Keratinocyte (primary cell): ENCODE measurements at regions not wholly inside any gene's neighbourhood (a gene's known extent, or its start where the extent isn't known, plus 50 kb on each side); places are given as distances from the start of the nearest gene placed in this dataset.

ENCODE experiments used
- DNase-seq: peaks from one replicate; pipeline ENCODE4 v3.0.0-alpha.2; 2011; ENCODE audit warnings: low read depth, missing footprints, low spot score
- FAIRE-seq: peaks from 2 replicates; lab custom pipeline; 2011; peaks lifted over from hg19 to GRCh38; lab: Jason Lieb, UNC
- H2AFZ ChIP-seq: 2 replicates; pipeline ENCODE4 v1.6.0; 2012; ENCODE audit warnings: low read length, control low read depth, inconsistent platforms; ENCODE audit not compliant: control insufficient read depth
- H3K27ac ChIP-seq: 2 replicates; pipeline ENCODE4 v1.5.1; 2011; ENCODE audit warnings: low read length; ENCODE audit not compliant: control insufficient read depth, insufficient read depth
- H3K27me3 ChIP-seq: 3 replicates; pipeline ENCODE4 v1.6.0; 2011; ENCODE audit warnings: low read length; ENCODE audit not compliant: control insufficient read depth, insufficient read depth; ENCODE audit errors: extremely low read depth
- H3K36me3 ChIP-seq, 2 experiments: 2 replicates in 1 of 2; 3 replicates in 1 of 2; pipeline ENCODE4 v1.5.1; 2011; ENCODE audit warnings: low read length in 2 of 2, mild to moderate bottlenecking in 1 of 2; ENCODE audit not compliant: control insufficient read depth in 2 of 2, insufficient read depth in 2 of 2; ENCODE audit errors: extremely low read depth in 1 of 2
- H3K4me1 ChIP-seq: 3 replicates; pipeline ENCODE4 v1.5.1; 2011; ENCODE audit warnings: low read length; ENCODE audit not compliant: control insufficient read depth, insufficient read depth; ENCODE audit errors: extremely low read depth
- H3K4me2 ChIP-seq: 3 replicates; pipeline ENCODE4 v1.6.0; 2011; ENCODE audit warnings: low read depth, low read length; ENCODE audit not compliant: control insufficient read depth, insufficient read depth; ENCODE audit errors: extremely low read depth
- H3K4me3 ChIP-seq, 3 experiments: fragments of 200-600 bp in 1 of 3; sonication (generic) in 1 of 3; 2 replicates in 2 of 3; 3 replicates in 1 of 3; pipeline ENCODE4 v1.5.1; 2011 to 2016; ENCODE audit warnings: low read length in 3 of 3, mild to moderate bottlenecking in 3 of 3, control low read depth in 2 of 3, inconsistent platforms in 1 of 3, low read depth in 1 of 3, mixed read lengths in 1 of 3, mixed run types in 1 of 3, moderate library complexity in 1 of 3; ENCODE audit not compliant: control insufficient read depth in 2 of 3, insufficient read depth in 2 of 3; ENCODE audit errors: extremely low read depth in 1 of 3
- H3K79me2 ChIP-seq: 2 replicates; pipeline ENCODE4 v1.6.0; 2012; ENCODE audit warnings: low read length; ENCODE audit not compliant: control insufficient read depth, insufficient read depth
- H3K9ac ChIP-seq: 3 replicates; pipeline ENCODE4 v1.6.0; 2011; ENCODE audit warnings: low read length; ENCODE audit not compliant: control insufficient read depth, insufficient read depth; ENCODE audit errors: extremely low read depth
- H3K9me1 ChIP-seq: 3 replicates; pipeline ENCODE4 v1.6.0; 2011; ENCODE audit warnings: low read length; ENCODE audit not compliant: control insufficient read depth, insufficient read depth; ENCODE audit errors: extremely low read depth
- H3K9me3 ChIP-seq: 2 replicates; pipeline ENCODE4 v1.5.1; 2012; ENCODE audit warnings: low read depth, low read length; ENCODE audit not compliant: control insufficient read depth
- H4K20me1 ChIP-seq: 3 replicates; pipeline ENCODE4 v1.6.0; 2011; ENCODE audit warnings: low read length; ENCODE audit not compliant: control insufficient read depth, insufficient read depth; ENCODE audit errors: extremely low read depth
- CTCF ChIP-seq, 3 experiments: IDR thresholded peaks in 1 of 3; conservative IDR thresholded peaks in 1 of 3; optimal IDR thresholded peaks in 1 of 3; 2 replicates in 2 of 3; 3 replicates in 1 of 3; pipeline versions ENCODE3 to v1.5.1; 2011; ENCODE audit warnings: low read length in 3 of 3, mild to moderate bottlenecking in 3 of 3, moderate library complexity in 2 of 3, control low read depth in 1 of 3, inconsistent platforms in 1 of 3; ENCODE audit not compliant: insufficient read depth in 2 of 3; ENCODE audit errors: extremely low read depth in 1 of 3
- EZH2 ChIP-seq: IDR thresholded peaks from one replicate; pipeline ENCODE4 v1.6.1; 2012; ENCODE audit warnings: inconsistent platforms, mild to moderate bottlenecking, low read length, moderate library complexity
- dilution Hi-C: fragments of 300-500 bp; cut with MboI; formaldehyde crosslinking; loops from one replicate; pipeline ENCODE4 v1.7.0; 2020; ENCODE audit warnings: low sequenced_read_pairs; ENCODE audit not compliant: extremely low pct_ligation_motif_present

- Histone ChIP-seq H4K20me1 (no peaks in the 10 kb centered on the region), H3K36me3 (no peaks in the 10 kb centered on the region), H3K27me3 (peaks cover 12% of the 10 kb centered on the region), H2AFZ (no peak overlapping the region), H3K9me3 (no peaks in the 10 kb centered on the region), H3K79me2 (no peaks in the 10 kb centered on the region), H3K27ac (no peak overlapping the region), H3K4me1 (peaks cover 4% of the 10 kb centered on the region), H3K4me2 (no peak overlapping the region), H3K9me1 (no peaks in the 10 kb centered on the region), H3K9ac (no peak overlapping the region), H3K4me3 (no peak overlapping the region)
- FAIRE-seq (no peak), DNase-seq (no peak)
- TF ChIP-seq CTCF (optimal IDR thresholded peaks at IDR 0.05 in 1 of 3, IDR thresholded peaks at IDR 0.05 in 1 of 3, conservative IDR thresholded peaks at IDR 0.05 in 1 of 3; ENCODE audit: extremely low read depth in 1 of 3, insufficient read depth in 2 of 3, low read length in 3 of 3) (no peak), EZH2 (no peak)
- dilution Hi-C loops: no loop called here
Observed at GRCh38 chr7:63117-63480, 129.3 kb upstream of the FAM20C start.

GRCh38 chr7:63521-64021 lies 128.8 kb upstream of the FAM20C start:
- H3K36me3 ChIP-seq: no peaks in the 10 kb centered on the region
- no peaks in the 10 kb centered on the region for H3K79me2 ChIP-seq
- no peak overlapping the region for H3K4me3 ChIP-seq
- peaks cover 12% of the 10 kb centered on the region for H3K27me3 ChIP-seq
- no peak overlapping the region for H3K9ac ChIP-seq
- H3K4me2 ChIP-seq: no peak overlapping the region
- no peaks in the 10 kb centered on the region for H4K20me1 ChIP-seq
- DNase-seq: no peak
- H3K4me1 ChIP-seq: peaks cover 6% of the 10 kb centered on the region
- dilution Hi-C loops: no loop called here
- TF ChIP-seq CTCF (optimal IDR thresholded peaks at IDR 0.05 in 1 of 3, IDR thresholded peaks at IDR 0.05 in 1 of 3, conservative IDR thresholded peaks at IDR 0.05 in 1 of 3; ENCODE audit: extremely low read depth in 1 of 3, insufficient read depth in 2 of 3, low read length in 3 of 3) (no peak), EZH2 (no peak)
- no peak for FAIRE-seq
- no peak overlapping the region for H3K27ac ChIP-seq
- no peaks in the 10 kb centered on the region for H3K9me3 ChIP-seq
- H2AFZ ChIP-seq: no peak overlapping the region
- H3K9me1 ChIP-seq: no peaks in the 10 kb centered on the region
